Activated naive CD8-positive, alpha-beta T cell treated with anti-CD3 and anti-CD28 coated beads, Interleukin-2, amount 50 U/mL, for 24 hours (primary cell): ENCODE measurements at regions not wholly inside any gene's neighbourhood (a gene's known extent, or its start where the extent isn't known, plus 50 kb on each side); places are given as distances from the start of the nearest gene placed in this dataset.

Source experiments
- ATAC-seq: fragments of 150-1000 bp; cut with Tn5 transposase; one replicate; pipeline ENCODE4 v1.10.0; 2021
- DNase-seq: peaks from one replicate; pipeline ENCODE4 v3.0.0; 2021
- H3K27ac Mint-ChIP-seq: one replicate; pipeline ENCODE4 v1.8.0; 2021; ENCODE audit warnings: mild to moderate bottlenecking, mixed read lengths
- H3K27me3 Mint-ChIP-seq: one replicate; pipeline ENCODE4 v1.8.0; 2021; ENCODE audit warnings: mixed read lengths
- H3K36me3 Mint-ChIP-seq: one replicate; pipeline ENCODE4 v1.8.0; 2021; ENCODE audit warnings: low read depth, mixed read lengths
- H3K4me1 Mint-ChIP-seq: one replicate; pipeline ENCODE4 v1.8.0; 2021; ENCODE audit warnings: mixed read lengths
- H3K4me3 Mint-ChIP-seq: one replicate; pipeline ENCODE4 v1.8.0; 2021; ENCODE audit warnings: mild to moderate bottlenecking, moderate library complexity, mixed read lengths
- H3K9me3 Mint-ChIP-seq: one replicate; pipeline ENCODE4 v1.8.0; 2021; ENCODE audit warnings: mixed read lengths

- no peaks in the 10 kb centered on the region for H3K27me3 Mint-ChIP-seq
- no peak overlapping the region for H3K27ac Mint-ChIP-seq
- H3K4me3 Mint-ChIP-seq: no peak overlapping the region
- ATAC-seq (no peak), DNase-seq (no peak)
- no peaks in the 10 kb centered on the region for H3K9me3 Mint-ChIP-seq
- peaks cover 14% of the 10 kb centered on the region for H3K4me1 Mint-ChIP-seq
- H3K36me3 Mint-ChIP-seq: no peaks in the 10 kb centered on the region
Measured at GRCh38 chr14:97539411-97539795, 742.2 kb downstream of the VRK1 start.

- Mint-ChIP-seq H3K4me3 (no peak overlapping the region), H3K9me3 (no peaks in the 10 kb centered on the region), H3K27me3 (no peaks in the 10 kb centered on the region), H3K27ac (no peak overlapping the region), H3K36me3 (no peaks in the 10 kb centered on the region), H3K4me1 (peaks cover 14% of the 10 kb centered on the region)
- no peak for ATAC-seq
- DNase-seq: no peak
Measured at GRCh38 chr14:97539884-97540283, 742.7 kb downstream of the VRK1 start.

- Mint-ChIP-seq H3K9me3 (no peaks in the 10 kb centered on the region), H3K4me1 (peaks cover 14% of the 10 kb centered on the region), H3K36me3 (no peaks in the 10 kb centered on the region), H3K4me3 (no peak overlapping the region), H3K27me3 (no peaks in the 10 kb centered on the region), H3K27ac (no peak overlapping the region)
- DNase-seq (no peak), ATAC-seq (no peak)
Measured at GRCh38 chr14:97543221-97543620, 746.0 kb downstream of the VRK1 start.

- H3K9me3 Mint-ChIP-seq: no peaks in the 10 kb centered on the region
- H3K36me3 Mint-ChIP-seq: no peaks in the 10 kb centered on the region
- DNase-seq: no peak
- H3K27me3 Mint-ChIP-seq: no peaks in the 10 kb centered on the region
- ATAC-seq: no peak
- no peak overlapping the region for H3K4me3 Mint-ChIP-seq
- H3K4me1 Mint-ChIP-seq: peaks cover 14% of the 10 kb centered on the region
- no peak overlapping the region for H3K27ac Mint-ChIP-seq
Measured at GRCh38 chr14:97543816-97544215, 746.6 kb downstream of the VRK1 start.

- no peak overlapping the region for H3K27ac Mint-ChIP-seq
- DNase-seq: no peak
- H3K4me3 Mint-ChIP-seq: no peak overlapping the region
- H3K9me3 Mint-ChIP-seq: no peaks in the 10 kb centered on the region
- no peaks in the 10 kb centered on the region for H3K36me3 Mint-ChIP-seq
- no peaks in the 10 kb centered on the region for H3K27me3 Mint-ChIP-seq
- ATAC-seq: no peak
- H3K4me1 Mint-ChIP-seq: peaks cover 14% of the 10 kb centered on the region
Measured at GRCh38 chr14:97544571-97544970, 747.4 kb downstream of the VRK1 start.

GRCh38 chr14:97546491-97547230 lies 749.5 kb downstream of the VRK1 start:
- no peak overlapping the region for H3K4me3 Mint-ChIP-seq
- no peaks in the 10 kb centered on the region for H3K27me3 Mint-ChIP-seq
- no peak overlapping the region for H3K27ac Mint-ChIP-seq
- DNase-seq: no peak
- no peaks in the 10 kb centered on the region for H3K9me3 Mint-ChIP-seq
- peaks cover 14% of the 10 kb centered on the region for H3K4me1 Mint-ChIP-seq
- no peaks in the 10 kb centered on the region for H3K36me3 Mint-ChIP-seq
- ATAC-seq: no peak

GRCh38 chr14:97550463-97550862 lies 753.3 kb downstream of the VRK1 start:
- Mint-ChIP-seq H3K9me3 (no peaks in the 10 kb centered on the region), H3K36me3 (no peaks in the 10 kb centered on the region), H3K4me1 (no peaks in the 10 kb centered on the region), H3K4me3 (no peak overlapping the region), H3K27ac (no peak overlapping the region), H3K27me3 (no peaks in the 10 kb centered on the region)
- ATAC-seq (no peak), DNase-seq (no peak)

- no peak for ATAC-seq
- H3K27ac Mint-ChIP-seq: no peak overlapping the region
- H3K9me3 Mint-ChIP-seq: peaks cover 8% of the 10 kb centered on the region
- no peak for DNase-seq
- no peaks in the 10 kb centered on the region for H3K4me1 Mint-ChIP-seq
- no peaks in the 10 kb centered on the region for H3K27me3 Mint-ChIP-seq
- no peaks in the 10 kb centered on the region for H3K36me3 Mint-ChIP-seq
- no peak overlapping the region for H3K4me3 Mint-ChIP-seq
Measured at GRCh38 chr14:97554597-97554996, 757.4 kb downstream of the VRK1 start.

GRCh38 chr14:97564334-97564733 lies 767.2 kb downstream of the VRK1 start:
- H3K4me3 Mint-ChIP-seq: no peak overlapping the region
- H3K4me1 Mint-ChIP-seq: no peaks in the 10 kb centered on the region
- H3K27me3 Mint-ChIP-seq: no peaks in the 10 kb centered on the region
- DNase-seq (no peak), ATAC-seq (no peak)
- no peaks in the 10 kb centered on the region for H3K36me3 Mint-ChIP-seq
- peaks cover 14% of the 10 kb centered on the region for H3K9me3 Mint-ChIP-seq
- H3K27ac Mint-ChIP-seq: no peak overlapping the region

- H3K27ac Mint-ChIP-seq: no peak overlapping the region
- no peak for ATAC-seq
- H3K9me3 Mint-ChIP-seq: peaks cover 13% of the 10 kb centered on the region
Measured at GRCh38 chr14:97571201-97571600, 774.0 kb downstream of the VRK1 start.

GRCh38 chr14:97571866-97572555 lies 774.8 kb downstream of the VRK1 start:
- no peaks in the 10 kb centered on the region for H3K36me3 Mint-ChIP-seq
- no peak for ATAC-seq
- H3K4me1 Mint-ChIP-seq: no peaks in the 10 kb centered on the region
- H3K9me3 Mint-ChIP-seq: peaks cover 13% of the 10 kb centered on the region
- no peak overlapping the region for H3K4me3 Mint-ChIP-seq
- no peaks in the 10 kb centered on the region for H3K27me3 Mint-ChIP-seq
- DNase-seq: no peak
- no peak overlapping the region for H3K27ac Mint-ChIP-seq

More at GRCh38 chr14:97571201-97571600, 774.0 kb downstream of the VRK1 start:
- no peak overlapping the region for H3K4me3 Mint-ChIP-seq
- H3K4me1 Mint-ChIP-seq: no peaks in the 10 kb centered on the region
- no peak for DNase-seq
- no peaks in the 10 kb centered on the region for H3K36me3 Mint-ChIP-seq
- no peaks in the 10 kb centered on the region for H3K27me3 Mint-ChIP-seq

- Mint-ChIP-seq H3K4me3 (no peak overlapping the region), H3K27me3 (no peaks in the 10 kb centered on the region), H3K36me3 (no peaks in the 10 kb centered on the region), H3K4me1 (no peaks in the 10 kb centered on the region), H3K9me3 (peaks cover 13% of the 10 kb centered on the region), H3K27ac (no peak overlapping the region)
- ATAC-seq: no peak
- no peak for DNase-seq
Measured at GRCh38 chr14:97572583-97573458, 775.6 kb downstream of the VRK1 start.

- peaks cover 13% of the 10 kb centered on the region for H3K9me3 Mint-ChIP-seq
- no peaks in the 10 kb centered on the region for H3K36me3 Mint-ChIP-seq
- H3K27ac Mint-ChIP-seq: no peak overlapping the region
- no peak overlapping the region for H3K4me3 Mint-ChIP-seq
- H3K4me1 Mint-ChIP-seq: no peaks in the 10 kb centered on the region
- no peaks in the 10 kb centered on the region for H3K27me3 Mint-ChIP-seq
- ATAC-seq: no peak
- DNase-seq: no peak
Measured at GRCh38 chr14:97575677-97576076, 778.5 kb downstream of the VRK1 start.

- H3K27ac Mint-ChIP-seq: no peak overlapping the region
- no peaks in the 10 kb centered on the region for H3K4me1 Mint-ChIP-seq
- H3K4me3 Mint-ChIP-seq: no peak overlapping the region
- H3K9me3 Mint-ChIP-seq: peaks cover 10% of the 10 kb centered on the region
- DNase-seq (no peak), ATAC-seq (no peak)
- H3K27me3 Mint-ChIP-seq: no peaks in the 10 kb centered on the region
- no peaks in the 10 kb centered on the region for H3K36me3 Mint-ChIP-seq
Measured at GRCh38 chr14:97578982-97579548, 781.9 kb downstream of the VRK1 start.
